Ishikawa (cell line): ENCODE measurements at regions not wholly inside any gene's neighbourhood (a gene's known extent, or its start where the extent isn't known, plus 50 kb on each side); places are given as distances from the start of the nearest gene placed in this dataset.

Experiments used
- CEBPB ChIP-seq: IDR thresholded peaks from 2 replicates; pipeline ENCODE4 v1.6.1; 2012
- CREB1 ChIP-seq: IDR thresholded peaks from 2 replicates; pipeline ENCODE4 v1.6.1; 2012; ENCODE audit warnings: low read depth
- EGR1 ChIP-seq: IDR thresholded peaks from 2 replicates; pipeline ENCODE4 v1.6.1; 2012
- EP300 ChIP-seq: IDR thresholded peaks from 2 replicates; pipeline ENCODE4 v1.6.1; 2012; ENCODE audit warnings: borderline replicate concordance
- FOXM1 ChIP-seq: IDR thresholded peaks from 2 replicates; pipeline ENCODE4 v1.6.1; 2012; ENCODE audit warnings: low read depth, borderline replicate concordance
- MAX ChIP-seq: IDR thresholded peaks from 2 replicates; pipeline ENCODE4 v1.6.1; 2012
- NFIC ChIP-seq: IDR thresholded peaks from 2 replicates; pipeline ENCODE4 v1.6.1; 2012
- RAD21 ChIP-seq: IDR thresholded peaks from 2 replicates; pipeline ENCODE4 v1.6.1; 2012; ENCODE audit warnings: low read depth
- TAF1 ChIP-seq: IDR thresholded peaks from 2 replicates; pipeline ENCODE4 v1.6.1; 2012; ENCODE audit warnings: low read depth, mild to moderate bottlenecking
- TCF12 ChIP-seq: IDR thresholded peaks from 2 replicates; pipeline ENCODE4 v1.6.1; 2012; ENCODE audit warnings: low read depth
- TEAD4 ChIP-seq: IDR thresholded peaks from 2 replicates; pipeline ENCODE4 v1.6.1; 2012
- YY1 ChIP-seq: IDR thresholded peaks from 2 replicates; pipeline ENCODE4 v1.6.1; 2012; ENCODE audit warnings: low read depth
- ZBTB7A ChIP-seq: IDR thresholded peaks from 2 replicates; pipeline ENCODE4 v1.6.1; 2012; ENCODE audit warnings: low read depth
- TF ChIP-seq, protein P1 (sequence below): IDR thresholded peaks from 2 replicates; pipeline ENCODE4 v1.6.1; 2012; ENCODE audit warnings: low read depth, mild to moderate bottlenecking
- TF ChIP-seq, protein P2 (sequence below): IDR thresholded peaks from 2 replicates; pipeline ENCODE4 v1.6.1; 2012

DNA sequence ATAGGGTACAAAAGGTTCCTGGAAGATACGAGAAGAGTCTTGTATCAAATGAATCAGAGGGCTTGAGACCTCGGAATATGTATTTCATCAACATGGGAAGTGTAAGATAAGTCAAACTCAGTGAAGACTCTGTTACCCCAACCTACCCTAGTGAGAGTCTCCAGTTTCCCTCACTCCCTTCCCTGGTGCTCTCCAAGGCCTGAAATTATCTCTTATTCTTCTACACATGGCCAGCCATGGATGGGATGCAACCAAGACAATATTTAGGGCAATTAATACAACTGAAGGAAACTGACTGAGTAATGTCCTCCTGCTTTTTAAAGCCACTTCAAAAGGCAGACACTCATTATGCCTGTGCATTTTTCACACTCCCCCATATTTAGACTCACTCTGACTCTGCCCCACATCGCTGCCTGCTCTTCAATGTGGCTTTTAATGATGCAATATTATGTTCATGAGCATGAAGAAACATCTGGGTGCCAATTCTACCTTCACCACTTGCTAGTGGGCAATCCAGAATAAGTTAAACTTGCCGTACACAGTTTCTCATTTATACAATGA lies 137.1 kb upstream of the THBS1 start:
- TF ChIP-seq TCF12: no peak
- TF ChIP-seq NFIC: no peak
- TF ChIP-seq ZBTB7A: no peak
- no peak for TF ChIP-seq RAD21
- TF ChIP-seq, protein P1, sequence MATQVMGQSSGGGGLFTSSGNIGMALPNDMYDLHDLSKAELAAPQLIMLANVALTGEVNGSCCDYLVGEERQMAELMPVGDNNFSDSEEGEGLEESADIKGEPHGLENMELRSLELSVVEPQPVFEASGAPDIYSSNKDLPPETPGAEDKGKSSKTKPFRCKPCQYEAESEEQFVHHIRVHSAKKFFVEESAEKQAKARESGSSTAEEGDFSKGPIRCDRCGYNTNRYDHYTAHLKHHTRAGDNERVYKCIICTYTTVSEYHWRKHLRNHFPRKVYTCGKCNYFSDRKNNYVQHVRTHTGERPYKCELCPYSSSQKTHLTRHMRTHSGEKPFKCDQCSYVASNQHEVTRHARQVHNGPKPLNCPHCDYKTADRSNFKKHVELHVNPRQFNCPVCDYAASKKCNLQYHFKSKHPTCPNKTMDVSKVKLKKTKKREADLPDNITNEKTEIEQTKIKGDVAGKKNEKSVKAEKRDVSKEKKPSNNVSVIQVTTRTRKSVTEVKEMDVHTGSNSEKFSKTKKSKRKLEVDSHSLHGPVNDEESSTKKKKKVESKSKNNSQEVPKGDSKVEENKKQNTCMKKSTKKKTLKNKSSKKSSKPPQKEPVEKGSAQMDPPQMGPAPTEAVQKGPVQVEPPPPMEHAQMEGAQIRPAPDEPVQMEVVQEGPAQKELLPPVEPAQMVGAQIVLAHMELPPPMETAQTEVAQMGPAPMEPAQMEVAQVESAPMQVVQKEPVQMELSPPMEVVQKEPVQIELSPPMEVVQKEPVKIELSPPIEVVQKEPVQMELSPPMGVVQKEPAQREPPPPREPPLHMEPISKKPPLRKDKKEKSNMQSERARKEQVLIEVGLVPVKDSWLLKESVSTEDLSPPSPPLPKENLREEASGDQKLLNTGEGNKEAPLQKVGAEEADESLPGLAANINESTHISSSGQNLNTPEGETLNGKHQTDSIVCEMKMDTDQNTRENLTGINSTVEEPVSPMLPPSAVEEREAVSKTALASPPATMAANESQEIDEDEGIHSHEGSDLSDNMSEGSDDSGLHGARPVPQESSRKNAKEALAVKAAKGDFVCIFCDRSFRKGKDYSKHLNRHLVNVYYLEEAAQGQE: 0 out of 2 replicates have a peak, but pooled peaks have one; percentile 10
- TF ChIP-seq FOXM1: no peak

DNA sequence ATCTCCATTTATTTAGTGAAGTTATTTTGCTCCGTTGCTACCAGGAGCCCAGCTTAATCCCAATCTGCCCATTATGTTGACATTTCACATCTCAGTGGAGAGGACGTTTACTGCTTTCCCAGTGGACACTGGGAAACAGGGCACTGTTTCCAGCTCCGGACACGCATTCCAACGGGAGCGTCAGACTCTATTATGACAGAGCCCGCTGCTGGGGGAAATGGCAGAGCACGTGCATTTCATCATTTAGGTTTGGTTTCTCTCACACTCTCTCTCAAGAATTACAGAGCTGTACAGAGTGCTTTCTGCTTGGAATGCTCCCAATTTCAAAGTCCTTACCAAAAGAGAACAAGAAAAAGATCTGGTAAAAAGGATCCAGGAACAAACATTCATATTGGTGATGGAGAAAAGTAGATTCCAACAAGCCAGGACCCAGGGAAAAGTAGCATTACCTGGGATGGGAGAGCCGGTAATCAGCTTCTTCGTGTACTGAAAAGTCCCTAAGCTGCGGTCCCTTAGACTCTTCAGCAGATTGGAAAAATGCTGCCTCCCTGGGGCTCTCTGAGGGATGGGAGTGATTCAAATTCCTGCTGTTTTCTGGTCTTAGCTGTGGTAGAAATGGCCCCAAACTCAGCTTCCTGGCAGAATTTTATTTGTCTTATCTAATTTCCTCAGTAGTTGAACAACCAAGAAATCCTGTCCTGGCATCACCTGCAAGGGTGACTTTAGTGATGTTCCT lies 136.0 kb upstream of the THBS1 start:
- TF ChIP-seq MAX: no peak
- TF ChIP-seq TAF1: no peak
- TF ChIP-seq NFIC: no peak
- no peak for TF ChIP-seq EGR1
- no peak for TF ChIP-seq YY1
- TF ChIP-seq CREB1: no peak
- TF ChIP-seq, protein P1: no peak
- no peak for TF ChIP-seq CEBPB

GRCh38 chr15:39445931-39446330 lies 134.9 kb upstream of the THBS1 start:
- TF ChIP-seq NFIC (no peak), TEAD4 (no peak), EGR1 (no peak), MAX (no peak), TAF1 (no peak), EP300 (no peak), CEBPB (no peak)
- TF ChIP-seq, protein P1: no peak
- TF ChIP-seq, protein P2, sequence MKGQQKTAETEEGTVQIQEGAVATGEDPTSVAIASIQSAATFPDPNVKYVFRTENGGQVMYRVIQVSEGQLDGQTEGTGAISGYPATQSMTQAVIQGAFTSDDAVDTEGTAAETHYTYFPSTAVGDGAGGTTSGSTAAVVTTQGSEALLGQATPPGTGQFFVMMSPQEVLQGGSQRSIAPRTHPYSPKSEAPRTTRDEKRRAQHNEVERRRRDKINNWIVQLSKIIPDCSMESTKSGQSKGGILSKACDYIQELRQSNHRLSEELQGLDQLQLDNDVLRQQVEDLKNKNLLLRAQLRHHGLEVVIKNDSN: no peak

DNA sequence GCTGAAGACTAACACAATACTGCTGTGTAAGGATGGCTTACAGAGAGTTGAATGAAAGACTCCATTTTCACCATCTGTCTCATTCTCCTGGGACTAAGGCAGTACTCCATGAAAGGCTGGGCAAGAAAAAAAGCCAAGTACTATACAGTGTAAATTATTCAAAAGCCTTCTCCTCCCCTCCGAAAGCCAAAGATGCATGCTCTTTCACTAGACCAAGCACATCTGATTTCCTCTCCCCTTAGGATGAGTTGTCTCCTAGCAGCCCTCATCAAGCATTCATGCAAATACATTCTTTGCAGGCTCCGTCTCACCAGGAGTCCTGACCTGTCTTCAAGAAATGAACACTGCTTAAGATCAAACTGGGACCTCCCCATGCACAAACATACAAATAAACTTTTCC lies 133.5 kb upstream of the THBS1 start:
- no peak for TF ChIP-seq NFIC
- TF ChIP-seq EP300: no peak
- no peak for TF ChIP-seq CREB1
- no peak for TF ChIP-seq TEAD4
- TF ChIP-seq CEBPB: no peak
- TF ChIP-seq TCF12: no peak
- TF ChIP-seq RAD21: no peak

DNA sequence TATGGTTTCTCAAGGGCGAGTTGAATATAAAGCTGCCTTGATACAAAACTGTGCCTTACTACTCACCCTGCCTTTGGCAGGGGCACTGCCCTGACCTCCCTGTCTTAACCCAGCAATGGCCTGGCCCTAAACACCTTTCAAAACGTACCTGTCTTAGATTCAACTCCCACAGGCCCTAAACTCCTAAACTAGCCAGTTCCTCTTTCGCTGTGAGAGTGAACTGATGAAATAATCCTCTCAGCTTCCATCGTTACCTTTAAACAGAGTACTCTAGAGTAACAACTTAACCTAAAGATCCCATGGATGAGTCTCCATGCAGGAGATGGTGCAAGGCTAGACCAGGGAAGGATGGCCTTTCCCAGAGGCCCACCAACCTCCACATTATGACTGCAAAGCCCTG lies 133.0 kb upstream of the THBS1 start:
- TF ChIP-seq NFIC (no peak), CEBPB (no peak), TAF1 (no peak)
- TF ChIP-seq, protein P1: no peak
